Upper lobe of right lung (tissue), 1 donor: ENCODE measurements at regions not wholly inside any gene's neighbourhood (a gene's known extent, or its start where the extent isn't known, plus 50 kb on each side); places are given as distances from the start of the nearest gene placed in this dataset.
A peak's percentile ranks its signal among the peaks of the same experiment; 100 is the strongest.

Experiments used
- ATAC-seq: fragments of 200-7000 bp; cut with Tn5 transposase; one replicate; pipeline ENCODE4 v1.9.1; 2020; ENCODE audit warnings: mild to moderate bottlenecking, moderate library complexity
- DNase-seq: peaks from one replicate; pipeline ENCODE4 v3.0.0-alpha.2; 2020
- H3K27ac ChIP-seq: fragments of 200-600 bp; one replicate; pipeline ENCODE4 v1.8.0; 2022
- H3K27me3 ChIP-seq: fragments of 200-600 bp; one replicate; pipeline ENCODE4 v1.8.0; 2022; ENCODE audit warnings: mild to moderate bottlenecking
- H3K36me3 ChIP-seq: fragments of 200-600 bp; one replicate; pipeline ENCODE4 v1.8.0; 2022
- H3K4me1 ChIP-seq: fragments of 200-600 bp; one replicate; pipeline ENCODE4 v1.8.0; 2022
- H3K4me3 ChIP-seq: fragments of 200-600 bp; one replicate; pipeline ENCODE4 v1.8.0; 2022; ENCODE audit warnings: mild to moderate bottlenecking
- H3K9me3 ChIP-seq: fragments of 200-600 bp; one replicate; pipeline ENCODE4 v1.8.0; 2022
- intact Hi-C: fragments of 100-400 bp; cut with DNase I; formaldehyde crosslinking; loops from one replicate; pipeline ENCODE4 v1.11.0; 2022
- TF ChIP-seq, protein P1 (sequence below): fragments of 200-600 bp; IDR thresholded peaks from one replicate; pipeline ENCODE4 v1.8.0; 2022; ENCODE audit warnings: antibody characterized with exemption
- donor health status: DM: no; HTN: yes; CAD: no; lungs with severe emphysema.

DNA sequence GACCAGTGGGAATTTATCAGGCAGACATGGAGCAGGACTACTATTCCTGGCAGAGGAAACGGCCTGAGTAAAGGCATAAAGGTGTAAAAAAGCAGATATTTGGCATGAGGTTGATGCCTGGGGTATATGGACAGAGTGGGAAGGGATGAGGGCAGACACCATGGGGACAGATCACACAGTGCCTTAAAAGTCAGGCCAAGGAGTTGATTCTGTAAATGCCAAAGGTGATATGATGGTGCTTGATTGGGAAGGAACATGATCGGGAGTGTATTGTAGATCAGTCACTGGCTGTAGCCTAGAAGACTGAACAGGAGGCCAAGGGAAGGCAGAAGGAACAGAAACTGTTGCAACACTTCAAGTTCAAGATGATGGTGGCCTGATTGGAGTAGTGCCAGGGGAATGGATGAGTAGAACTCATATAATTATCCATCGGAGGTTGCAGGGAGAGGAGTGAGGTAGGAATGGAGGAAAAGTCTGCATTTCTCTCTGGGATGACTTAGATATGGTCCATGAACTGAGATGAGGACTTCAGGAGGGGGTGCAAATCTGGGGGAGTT, 594.3 kb upstream of the KLF4 start:
- no peak for DNase-seq
- Histone ChIP-seq H3K4me3 (no peak overlapping the region), H3K27me3 (no peaks in the 10 kb centered on the region), H3K4me1 (no peaks in the 10 kb centered on the region), H3K27ac (no peak overlapping the region), H3K9me3 (no peaks in the 10 kb centered on the region), H3K36me3 (no peaks in the 10 kb centered on the region)
- TF ChIP-seq, protein P1, sequence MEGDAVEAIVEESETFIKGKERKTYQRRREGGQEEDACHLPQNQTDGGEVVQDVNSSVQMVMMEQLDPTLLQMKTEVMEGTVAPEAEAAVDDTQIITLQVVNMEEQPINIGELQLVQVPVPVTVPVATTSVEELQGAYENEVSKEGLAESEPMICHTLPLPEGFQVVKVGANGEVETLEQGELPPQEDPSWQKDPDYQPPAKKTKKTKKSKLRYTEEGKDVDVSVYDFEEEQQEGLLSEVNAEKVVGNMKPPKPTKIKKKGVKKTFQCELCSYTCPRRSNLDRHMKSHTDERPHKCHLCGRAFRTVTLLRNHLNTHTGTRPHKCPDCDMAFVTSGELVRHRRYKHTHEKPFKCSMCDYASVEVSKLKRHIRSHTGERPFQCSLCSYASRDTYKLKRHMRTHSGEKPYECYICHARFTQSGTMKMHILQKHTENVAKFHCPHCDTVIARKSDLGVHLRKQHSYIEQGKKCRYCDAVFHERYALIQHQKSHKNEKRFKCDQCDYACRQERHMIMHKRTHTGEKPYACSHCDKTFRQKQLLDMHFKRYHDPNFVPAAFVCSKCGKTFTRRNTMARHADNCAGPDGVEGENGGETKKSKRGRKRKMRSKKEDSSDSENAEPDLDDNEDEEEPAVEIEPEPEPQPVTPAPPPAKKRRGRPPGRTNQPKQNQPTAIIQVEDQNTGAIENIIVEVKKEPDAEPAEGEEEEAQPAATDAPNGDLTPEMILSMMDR = no peak
- intact Hi-C loops = no loop called here
- peak; percentile 57 for ATAC-seq

DNA sequence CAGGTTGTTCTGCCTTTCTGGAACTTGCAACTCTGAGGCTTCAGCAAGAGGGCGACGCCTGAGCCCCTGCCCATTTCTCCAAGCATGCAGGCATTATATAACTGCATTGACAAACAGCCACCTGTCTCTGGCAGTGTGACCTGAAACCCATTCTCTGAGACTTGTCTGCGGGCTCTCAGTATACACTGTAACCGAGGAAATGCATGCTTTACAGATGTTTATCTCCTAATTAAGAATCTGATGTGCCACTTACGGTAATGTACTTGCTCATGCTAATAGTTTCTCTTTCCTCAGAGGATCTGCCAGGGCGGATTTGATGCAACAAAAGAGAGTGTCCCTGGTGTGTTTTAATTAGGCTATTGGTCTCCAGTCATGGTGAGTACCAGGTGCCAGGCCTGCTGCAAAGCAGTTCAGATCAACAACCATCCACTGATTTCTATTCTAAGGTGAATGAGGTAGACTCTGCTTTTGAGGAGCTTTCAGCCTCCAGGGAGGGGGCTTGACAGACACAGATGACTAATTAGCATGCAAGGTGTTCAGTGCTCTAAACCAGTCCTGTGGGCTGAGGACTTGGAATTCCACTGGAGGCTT, 593.7 kb upstream of the KLF4 start:
- H3K36me3 ChIP-seq = no peaks in the 10 kb centered on the region
- ATAC-seq = no peak
- intact Hi-C loops = no loop called here

DNA sequence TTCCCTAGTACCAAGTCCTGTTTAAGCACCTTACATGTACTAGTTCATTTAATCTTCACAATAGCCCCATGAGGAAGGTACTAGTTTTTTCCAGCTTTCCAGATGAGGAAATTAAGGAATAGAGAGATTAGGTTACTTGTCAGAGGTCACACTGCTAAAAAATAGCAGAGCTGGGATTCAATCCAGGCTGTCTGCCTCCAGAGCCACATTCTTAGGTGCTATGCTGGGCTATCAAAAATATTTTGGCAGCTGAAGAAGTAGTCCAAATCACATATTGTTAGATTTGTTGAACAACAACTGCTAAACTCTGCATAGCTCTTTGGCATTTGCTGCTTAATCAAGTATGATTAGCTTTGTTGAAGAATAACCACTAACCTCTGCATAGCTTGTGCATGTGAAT, 591.5 kb upstream of the KLF4 start:
- TF ChIP-seq, protein P1 = no peak
- H3K36me3 ChIP-seq = no peaks in the 10 kb centered on the region
- H3K4me1 ChIP-seq = no peaks in the 10 kb centered on the region
- no peaks in the 10 kb centered on the region for H3K9me3 ChIP-seq
- H3K27me3 ChIP-seq = no peaks in the 10 kb centered on the region
- H3K27ac ChIP-seq = no peak overlapping the region
- DNase-seq (no peak), ATAC-seq (no peak)
- H3K4me3 ChIP-seq = no peak overlapping the region
- intact Hi-C loops = no loop called here

More for the DNA sequence above, 593.7 kb upstream of the KLF4 start:
- Histone ChIP-seq H3K27me3 (no peaks in the 10 kb centered on the region), H3K4me1 (no peaks in the 10 kb centered on the region), H3K27ac (no peak overlapping the region), H3K9me3 (no peaks in the 10 kb centered on the region), H3K4me3 (no peak overlapping the region)
- no peak for DNase-seq
- TF ChIP-seq, protein P1 = no peak

DNA sequence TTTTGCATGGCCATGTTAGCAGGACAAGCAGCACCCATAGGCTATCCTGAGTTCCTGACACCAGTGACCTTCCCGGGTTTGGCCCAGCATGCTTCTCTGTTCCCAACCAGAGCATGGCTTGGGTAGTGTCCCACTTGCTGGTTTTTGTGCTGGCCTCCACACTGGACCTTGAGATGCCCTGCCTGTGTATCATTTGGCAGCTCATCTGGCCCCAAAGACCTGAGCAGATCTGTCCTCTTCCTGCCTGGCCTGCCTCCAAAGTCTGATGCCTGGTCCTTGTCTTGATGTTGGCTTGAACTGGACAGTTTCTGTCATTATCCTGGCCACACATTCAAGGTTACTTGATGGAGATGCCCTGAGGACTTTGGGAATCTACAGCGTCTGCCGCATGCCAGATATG, 590.7 kb upstream of the KLF4 start:
- Histone ChIP-seq H3K27me3 (no peaks in the 10 kb centered on the region), H3K36me3 (no peaks in the 10 kb centered on the region), H3K9me3 (no peaks in the 10 kb centered on the region), H3K27ac (no peak overlapping the region), H3K4me3 (no peak overlapping the region), H3K4me1 (no peaks in the 10 kb centered on the region)
- TF ChIP-seq, protein P1 = no peak
- intact Hi-C loops = no loop called here
- DNase-seq = no peak
- ATAC-seq = no peak

DNA sequence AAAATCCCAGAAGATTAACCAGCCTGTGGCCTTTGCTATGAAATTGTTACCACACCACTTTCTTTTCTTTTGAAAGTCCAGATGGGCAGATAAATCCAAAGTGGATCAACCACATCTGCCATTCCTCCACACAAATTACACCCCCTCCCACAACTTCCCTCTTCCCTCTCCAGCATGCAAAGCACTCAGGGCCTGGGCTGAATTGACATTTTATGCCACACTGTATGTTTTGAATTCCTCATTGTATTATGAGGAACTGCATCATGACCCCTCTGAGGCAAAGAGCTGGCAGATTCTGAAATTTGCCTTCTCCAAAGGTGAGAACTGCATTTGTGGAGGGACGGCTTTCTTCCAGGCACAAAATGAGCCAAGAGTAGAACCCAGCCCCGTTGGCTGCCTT, 589.2 kb upstream of the KLF4 start:
- H3K4me3 ChIP-seq = no peak overlapping the region
- TF ChIP-seq, protein P1 = no peak
- no peaks in the 10 kb centered on the region for H3K27me3 ChIP-seq
- ATAC-seq (peak; percentile 63), DNase-seq (no peak)
- intact Hi-C loops = no loop called here
- H3K4me1 ChIP-seq = no peaks in the 10 kb centered on the region
- H3K9me3 ChIP-seq = no peaks in the 10 kb centered on the region
- H3K36me3 ChIP-seq = no peaks in the 10 kb centered on the region
- no peak overlapping the region for H3K27ac ChIP-seq

DNA sequence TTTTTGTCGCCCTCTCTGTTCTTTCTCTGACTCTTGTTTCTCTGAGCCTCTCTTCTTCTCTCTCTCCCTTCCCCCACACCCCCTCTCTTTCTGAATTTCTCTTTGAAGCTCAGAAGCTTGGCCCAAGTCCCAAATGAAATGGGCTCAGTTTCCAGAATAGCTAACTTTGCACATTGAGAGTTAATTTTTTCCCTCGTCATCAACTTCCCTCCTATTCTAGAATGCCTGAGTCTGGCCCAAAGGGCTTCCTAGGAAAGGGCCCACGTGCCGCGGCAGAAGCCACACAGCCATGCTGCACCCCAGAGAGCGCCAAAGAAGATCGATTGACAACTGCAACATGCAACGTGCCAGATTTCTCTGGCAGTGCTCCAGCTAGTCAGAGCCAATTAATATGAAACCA, 588.8 kb upstream of the KLF4 start:
- no peak for DNase-seq
- Histone ChIP-seq H3K4me3 (no peak overlapping the region), H3K9me3 (no peaks in the 10 kb centered on the region), H3K36me3 (no peaks in the 10 kb centered on the region), H3K27ac (no peak overlapping the region), H3K4me1 (no peaks in the 10 kb centered on the region), H3K27me3 (no peaks in the 10 kb centered on the region)
- intact Hi-C loops = no loop called here
- ATAC-seq = no peak
- TF ChIP-seq, protein P1 = no peak
